HG03095 (cell line): ENCODE measurements at regions not wholly inside any gene's neighbourhood (a gene's known extent, or its start where the extent isn't known, plus 50 kb on each side); places are given as distances from the start of the nearest gene placed in this dataset.

ENCODE experiments used
- ATAC-seq: cut with Tn5 transposase; IDR thresholded peaks from one replicate; pipeline ENCODE4 v1.9.1; 2021; ENCODE audit warnings: moderate library complexity; ENCODE audit not compliant: unreplicated experiment

DNA sequence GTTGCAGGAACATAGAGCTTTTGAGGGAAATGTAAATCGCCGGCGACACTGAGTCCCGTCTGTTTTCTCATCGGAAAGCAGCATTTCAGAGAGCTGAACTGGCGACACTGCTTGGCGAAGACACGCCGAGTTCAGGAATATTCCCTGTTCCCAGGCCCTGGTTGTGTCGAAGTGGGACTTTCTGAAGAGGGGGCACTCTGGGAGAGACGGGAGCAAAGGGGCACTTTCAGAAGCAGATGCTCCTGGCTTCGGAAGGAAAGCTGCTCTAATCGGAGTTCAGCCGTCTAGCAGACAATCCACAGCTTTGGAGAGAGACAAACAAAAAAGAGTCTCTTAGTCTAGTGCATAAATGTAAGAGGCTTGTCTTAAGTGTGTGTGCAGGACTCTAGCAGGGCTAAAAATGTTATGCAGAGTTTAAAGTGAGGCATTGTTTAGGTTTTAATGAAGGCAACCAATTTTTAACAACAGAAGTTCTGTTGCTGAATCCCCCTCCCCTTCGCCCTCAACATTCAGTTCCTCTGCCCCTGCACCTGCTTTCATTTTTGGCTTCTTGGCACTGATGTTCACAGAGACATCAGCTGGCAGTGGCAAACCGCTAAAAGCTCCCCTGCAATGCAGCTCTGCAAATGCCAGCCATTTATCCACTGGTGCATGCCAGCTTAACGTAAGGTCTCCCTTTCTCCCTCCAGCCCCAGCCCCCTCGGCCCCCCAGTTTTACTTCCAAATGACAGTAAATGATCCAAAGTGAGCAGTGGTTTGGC is 289.5 kb upstream of the MPDZ start:
- ATAC-seq: no peak

DNA sequence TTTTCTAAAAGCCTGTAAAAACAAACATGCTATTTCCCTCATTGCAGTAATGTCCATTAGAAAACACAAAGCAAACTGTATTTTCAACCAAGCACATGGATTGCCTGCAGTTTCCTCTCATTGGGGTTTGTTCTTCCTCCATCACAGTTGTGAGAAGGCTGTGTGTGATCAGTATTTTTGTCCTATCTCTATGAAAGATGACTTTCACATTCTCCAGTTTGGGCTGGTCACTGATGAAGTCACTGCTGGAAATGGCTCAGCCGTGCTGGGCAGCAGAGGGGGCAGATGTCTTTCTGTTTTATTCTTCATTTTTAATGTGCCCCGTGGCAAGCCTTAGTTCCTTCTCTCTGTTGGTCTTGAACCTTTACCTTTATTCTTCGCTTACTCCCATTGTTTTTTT is 288.9 kb upstream of the MPDZ start:
- ATAC-seq: no peak

DNA sequence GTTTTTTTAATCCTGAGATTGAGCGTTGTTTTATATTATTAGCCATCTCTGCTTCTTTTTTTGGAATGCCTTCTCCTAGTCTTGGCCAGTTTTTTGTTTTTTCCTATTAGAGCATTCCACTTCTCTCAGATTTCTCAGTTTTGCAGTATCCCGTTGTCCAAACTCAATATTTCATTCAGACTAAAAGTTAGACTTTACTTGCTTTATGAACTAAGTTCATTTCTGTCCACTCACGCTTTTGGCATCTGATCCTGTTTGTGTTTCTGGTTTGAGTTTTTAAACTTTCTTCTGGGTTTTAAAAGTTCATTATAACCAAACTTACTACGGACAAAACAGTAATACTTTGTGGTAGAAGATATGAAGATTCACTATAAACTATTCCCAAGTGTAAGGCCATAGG is 288.3 kb upstream of the MPDZ start:
- no peak for ATAC-seq

DNA sequence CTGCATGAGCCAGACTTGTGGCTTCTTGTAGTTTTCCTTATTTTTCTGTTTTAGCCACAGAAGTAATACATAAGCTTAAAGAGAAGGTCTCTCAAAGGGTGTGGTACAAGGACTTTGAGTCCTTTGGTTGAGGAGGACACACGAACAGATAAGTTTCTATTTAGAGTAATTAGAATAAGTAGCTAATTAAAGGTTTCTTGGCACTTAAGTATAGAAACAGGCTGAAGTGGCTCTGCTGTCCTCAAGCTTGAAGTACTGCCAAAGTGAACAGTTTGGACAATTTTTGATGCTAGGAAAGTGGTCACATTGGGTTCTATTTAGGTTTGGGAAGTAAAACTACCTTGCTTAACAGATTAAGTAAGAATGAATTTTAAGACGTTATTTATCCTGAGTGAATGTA is 278.3 kb upstream of the MPDZ start:
- no peak for ATAC-seq

DNA sequence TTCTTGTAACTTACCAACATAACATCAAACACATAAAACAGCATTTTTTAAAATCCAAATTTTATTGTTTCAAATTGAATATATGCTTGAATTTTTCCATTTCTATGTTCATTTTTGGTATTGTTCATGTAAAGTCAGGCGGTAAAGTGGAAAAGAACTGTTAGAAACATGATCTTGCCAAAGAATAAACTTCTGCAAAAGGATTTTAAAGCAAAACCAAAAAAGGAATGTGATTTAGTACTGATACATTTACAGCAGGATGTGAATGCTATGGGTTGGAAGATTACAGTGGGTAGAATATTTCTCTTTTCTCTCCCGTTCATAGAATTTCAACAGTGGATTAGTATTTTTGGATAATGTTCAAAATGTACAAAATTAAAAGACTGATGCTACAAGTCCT is 277.2 kb upstream of the MPDZ start:
- ATAC-seq: no peak

DNA sequence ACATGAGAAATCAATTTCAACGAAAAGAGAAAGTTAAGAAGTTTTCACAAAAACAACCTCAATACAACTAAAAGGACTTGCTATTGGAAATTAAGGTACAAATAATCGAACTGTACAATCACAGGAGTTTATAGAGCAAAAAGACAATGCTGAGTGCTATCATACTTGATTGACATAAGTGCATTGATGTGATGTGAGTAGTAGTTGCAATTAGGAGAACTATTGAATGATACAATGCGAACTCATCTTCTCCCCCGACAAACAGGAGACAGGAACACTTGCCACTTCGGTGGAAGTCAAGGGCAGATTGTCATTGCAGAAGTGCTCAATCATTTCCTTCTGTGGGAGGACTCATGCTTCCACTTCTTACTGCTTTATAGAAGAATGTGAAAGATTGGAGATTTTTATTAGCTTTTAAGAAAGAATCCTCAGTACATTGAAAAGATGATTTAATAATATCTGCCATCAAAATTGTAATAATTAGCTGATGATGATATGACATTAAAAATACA is 276.6 kb upstream of the MPDZ start:
- no peak for ATAC-seq

DNA sequence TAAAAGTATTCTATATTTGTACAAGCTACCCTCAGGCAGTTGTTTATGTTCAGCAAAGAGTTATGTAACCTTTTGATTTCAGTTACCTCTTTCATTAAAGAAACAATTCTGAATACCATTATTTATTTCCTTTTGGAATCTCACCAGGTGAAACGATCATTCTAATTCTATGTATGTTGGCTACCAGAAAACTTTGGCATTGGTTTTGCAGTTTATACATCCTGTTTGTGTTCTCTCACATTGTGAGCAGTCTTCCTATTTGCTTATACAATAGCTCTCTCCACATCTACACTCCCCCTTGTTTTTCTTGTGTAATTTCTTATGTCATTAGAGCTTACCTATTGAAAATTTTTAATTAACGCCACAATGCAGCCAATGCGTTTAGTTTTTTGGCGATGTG is 276.0 kb upstream of the MPDZ start:
- ATAC-seq: no peak

DNA sequence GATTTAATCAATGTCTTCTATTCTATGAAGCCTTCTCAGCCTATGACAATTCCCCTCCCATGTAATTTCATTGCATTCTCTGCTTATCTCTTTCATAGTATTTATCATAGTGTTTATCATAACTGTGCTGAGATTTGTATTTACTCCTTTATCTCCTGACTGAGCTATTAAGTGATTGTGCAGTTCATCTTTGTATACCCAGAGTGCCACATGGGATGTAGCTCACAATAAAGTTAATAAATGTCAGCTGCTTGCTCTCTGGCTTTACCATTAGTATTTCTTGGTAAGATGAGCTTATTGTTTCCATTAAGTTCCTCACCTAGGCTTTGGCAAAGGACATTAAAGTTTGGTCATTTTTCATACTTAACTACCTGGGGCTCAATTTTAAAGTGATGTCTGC is 275.1 kb upstream of the MPDZ start:
- ATAC-seq: no peak

DNA sequence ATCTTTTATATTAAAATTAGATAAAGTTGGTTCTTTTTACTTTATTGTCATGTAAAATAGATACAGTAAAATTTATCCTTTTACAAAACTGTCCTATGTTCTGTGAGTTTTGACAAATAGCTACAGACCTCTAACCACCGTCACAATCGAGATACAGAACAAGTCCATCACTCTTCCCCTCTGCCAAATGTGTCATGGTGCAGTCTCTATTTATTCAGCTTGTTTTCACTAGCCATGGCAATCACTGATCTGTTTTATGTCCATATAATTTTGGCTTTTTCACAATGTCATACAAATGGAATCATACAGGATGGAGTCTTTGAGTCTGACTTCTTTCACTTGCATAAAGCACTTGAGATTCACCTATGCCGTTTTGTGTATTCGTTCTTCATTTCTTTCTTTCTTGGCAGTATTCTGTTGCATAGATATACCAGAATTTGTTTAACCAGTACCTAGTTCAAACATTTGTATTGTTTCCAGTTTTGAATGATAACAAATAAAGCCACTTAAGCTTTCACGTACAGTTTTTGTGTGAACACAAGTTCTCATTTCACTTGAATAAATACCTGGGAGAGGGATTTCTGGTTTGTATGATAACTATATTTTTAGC is 273.2 kb upstream of the MPDZ start:
- no peak for ATAC-seq

DNA sequence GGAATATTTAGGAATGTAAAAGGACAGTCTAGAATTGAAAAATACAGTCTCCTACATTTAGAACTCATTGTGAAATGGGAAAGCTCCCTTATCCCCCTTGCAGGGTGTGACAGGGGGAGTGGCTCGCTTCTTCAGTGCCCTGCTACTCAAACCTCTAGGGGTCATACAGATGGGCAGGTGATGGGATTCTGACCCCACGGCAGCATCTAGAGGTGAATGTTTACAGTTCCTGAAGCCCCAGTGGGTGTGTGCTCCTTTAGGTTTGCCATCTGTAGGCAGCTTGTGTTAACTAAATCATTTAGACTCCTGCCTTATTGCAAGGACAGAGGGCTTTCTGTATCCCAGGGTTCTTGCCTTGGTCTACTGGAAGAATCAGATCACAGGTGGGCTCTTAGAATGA is 271.0 kb upstream of the MPDZ start:
- no peak for ATAC-seq

DNA sequence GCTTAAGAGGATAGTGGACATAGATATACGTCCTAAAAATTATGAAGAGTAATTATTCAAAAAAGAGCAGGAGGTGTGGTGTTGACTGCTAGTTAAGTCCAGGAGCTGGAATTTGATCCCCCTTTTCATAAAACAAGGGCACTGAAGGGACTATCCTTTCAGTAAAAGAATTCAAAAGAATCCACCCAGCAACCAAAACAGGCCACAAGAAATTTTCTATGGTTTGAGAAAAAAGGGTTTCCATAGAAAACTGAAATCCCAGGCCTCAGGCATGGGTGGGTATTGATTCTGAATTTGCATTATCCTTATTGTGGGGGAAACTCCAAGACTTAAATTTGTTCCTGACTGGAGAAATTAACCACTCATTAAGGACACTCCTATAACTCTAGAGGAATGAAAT is 269.0 kb upstream of the MPDZ start:
- ATAC-seq: no peak

DNA sequence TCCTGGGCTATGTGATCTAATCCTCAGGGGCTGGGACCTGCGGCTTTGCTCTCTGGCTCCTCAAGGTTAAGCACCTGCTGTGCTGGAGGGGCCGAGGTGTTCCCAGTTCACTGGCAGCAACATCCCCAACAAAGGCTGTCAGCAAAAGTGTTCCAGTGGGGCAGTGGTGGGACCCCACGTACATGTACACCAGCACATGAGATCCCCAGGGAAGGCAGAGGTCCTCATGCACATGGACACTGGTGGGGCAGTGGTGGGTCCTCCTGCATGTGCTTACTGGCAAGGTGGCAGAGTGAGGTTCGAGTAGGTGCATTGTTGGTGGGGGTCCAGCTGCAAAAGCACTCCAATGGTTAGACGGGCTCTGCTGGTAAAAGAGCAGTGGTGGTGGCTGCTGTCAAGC is 255.6 kb upstream of the MPDZ start:
- no peak for ATAC-seq

DNA sequence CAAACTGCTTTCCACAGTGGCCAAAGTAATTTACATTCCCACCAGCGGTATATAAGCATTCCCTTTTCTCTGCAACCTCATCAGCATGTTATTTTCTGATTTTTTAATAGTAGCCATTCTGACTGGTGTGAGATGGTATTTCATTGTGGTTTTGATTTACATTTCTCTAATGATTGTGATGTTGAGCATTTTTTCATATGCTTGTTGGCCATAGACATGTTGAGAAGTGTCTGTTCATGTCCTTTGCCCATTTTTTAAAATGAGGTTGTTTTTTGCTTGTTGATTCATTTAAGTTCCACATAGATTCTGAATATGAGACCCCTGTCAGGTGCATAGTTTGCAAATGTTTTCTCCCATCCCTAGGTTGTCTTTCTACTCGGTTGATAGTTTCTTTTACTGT is 254.5 kb upstream of the MPDZ start:
- ATAC-seq: no peak

DNA sequence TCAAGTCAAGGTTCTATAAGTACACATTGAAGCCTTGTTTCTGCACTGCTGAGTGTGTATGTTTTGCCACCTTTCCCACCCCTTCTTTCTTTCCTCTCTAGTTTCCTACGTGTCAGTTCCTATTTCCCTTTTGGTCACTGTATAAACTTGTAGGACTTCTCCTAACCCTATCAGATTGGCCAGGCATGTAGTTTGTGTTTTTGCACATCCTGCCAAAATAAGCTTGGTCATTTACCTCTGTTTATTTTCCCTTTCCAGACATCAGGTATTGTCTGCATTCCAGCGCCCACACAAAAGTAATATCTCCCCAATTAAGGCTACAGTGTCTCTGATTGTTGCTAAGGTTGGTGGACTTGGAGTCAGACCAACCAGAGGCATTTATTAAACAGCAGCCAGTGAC is 252.9 kb upstream of the MPDZ start:
- no peak for ATAC-seq

DNA sequence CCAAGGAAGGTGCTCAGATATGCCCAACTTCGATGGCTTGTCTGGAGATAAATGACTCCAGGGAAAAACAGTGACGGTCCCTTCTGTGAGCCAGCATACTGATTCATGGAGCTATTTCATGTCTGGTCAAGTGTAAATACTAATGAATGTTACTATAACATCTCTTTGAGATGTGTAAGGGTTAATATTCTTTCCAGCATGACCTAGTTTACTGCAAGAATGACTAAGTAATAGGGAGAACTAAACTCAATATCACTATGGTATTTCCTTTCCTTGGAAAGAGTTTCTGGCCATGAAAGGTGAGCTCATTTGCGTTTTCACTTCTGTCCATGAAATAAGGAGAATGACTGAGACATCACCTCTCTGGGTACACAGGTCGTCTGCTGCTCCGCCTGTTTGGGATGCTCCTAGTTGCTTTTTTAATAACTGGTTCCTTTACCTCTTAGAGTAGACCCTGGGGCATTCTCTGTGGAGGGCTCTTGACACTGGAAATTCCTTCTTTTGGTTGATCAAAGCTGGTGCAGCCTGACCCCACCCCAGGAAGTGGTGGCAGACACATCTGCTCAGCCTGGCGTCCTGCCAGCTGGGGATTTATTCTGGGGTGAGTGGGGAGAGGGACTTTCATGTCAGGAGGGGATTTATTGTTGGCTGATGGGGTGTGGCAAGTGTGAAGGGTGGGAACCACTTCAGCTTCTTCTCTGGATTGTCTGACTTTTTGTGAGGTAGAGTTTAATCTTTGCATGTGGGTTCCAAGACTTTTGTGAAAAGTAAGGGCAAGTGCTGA is 250.0 kb upstream of the MPDZ start:
- ATAC-seq: no peak

DNA sequence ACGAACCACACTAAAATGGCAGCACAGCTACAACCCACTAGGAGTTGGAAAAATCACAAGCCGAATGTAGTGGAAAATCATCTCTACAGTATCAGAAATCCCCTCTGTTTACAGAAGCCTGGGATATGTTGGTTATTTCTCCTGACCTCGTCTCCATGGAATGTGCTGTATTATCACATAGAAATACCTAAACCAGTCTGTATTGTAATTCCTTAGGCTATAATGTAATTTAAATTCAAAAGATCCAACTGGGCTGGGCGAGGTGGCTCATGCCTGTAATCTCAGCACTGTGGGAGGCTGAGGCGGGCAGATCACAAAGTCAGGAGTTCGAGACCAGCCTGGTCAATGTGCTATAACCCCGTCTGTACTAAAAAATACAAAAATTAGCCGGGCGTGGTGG is 244.8 kb upstream of the MPDZ start:
- no peak for ATAC-seq

DNA sequence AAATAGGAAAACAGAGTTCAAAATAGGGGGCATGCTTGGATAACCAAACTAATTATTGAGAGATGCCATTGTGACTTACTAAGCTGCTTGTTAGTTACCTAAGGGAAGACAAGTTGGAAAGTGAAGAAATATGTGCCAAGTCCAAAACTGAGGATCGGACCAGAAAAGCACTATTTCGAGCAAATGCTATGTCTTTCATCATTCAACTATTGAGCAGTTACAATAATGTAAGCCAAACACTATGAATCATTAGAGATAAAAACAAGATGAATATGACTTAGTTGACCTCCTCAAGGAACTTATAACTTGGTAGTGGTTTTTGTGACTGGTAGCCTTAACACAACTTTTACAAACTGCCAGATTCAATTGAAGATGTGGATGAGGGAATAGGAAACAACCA is 240.6 kb upstream of the MPDZ start:
- ATAC-seq: no peak

DNA sequence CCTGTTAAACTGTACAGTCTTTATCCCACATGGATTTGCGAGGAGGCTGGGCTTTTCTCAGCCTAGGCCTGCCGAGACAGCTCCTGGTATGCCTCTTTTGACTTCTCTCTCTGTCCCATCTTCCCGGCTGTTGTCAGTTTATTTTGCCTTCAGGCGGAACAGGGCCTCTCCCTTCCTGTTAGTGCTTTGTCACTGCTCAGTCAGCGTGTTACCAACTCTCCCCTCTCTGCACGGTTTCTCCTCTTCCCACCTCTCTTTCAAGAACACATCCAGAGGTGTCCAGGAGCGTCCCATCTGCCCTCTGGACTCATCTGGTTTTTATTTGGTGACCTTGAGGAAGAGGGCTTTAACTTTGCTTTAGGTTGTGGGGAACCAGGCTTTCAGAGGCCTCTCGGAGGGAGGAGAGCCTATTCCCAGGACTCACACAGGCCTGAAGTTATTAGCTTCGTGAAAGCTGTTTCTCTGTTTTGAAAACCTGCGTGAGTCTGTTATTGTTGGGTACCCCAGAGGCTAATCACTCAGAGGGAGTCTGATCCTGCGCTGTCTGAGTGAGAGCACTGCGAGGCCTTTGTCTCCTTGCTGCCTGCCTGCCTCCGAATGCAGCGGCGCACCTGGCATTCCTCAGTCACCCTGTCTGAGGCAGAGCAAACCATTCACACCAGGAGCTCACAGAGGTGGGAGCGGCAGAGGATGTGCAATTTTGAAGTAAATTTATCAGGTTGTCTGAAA is 234.4 kb upstream of the MPDZ start:
- no peak for ATAC-seq

DNA sequence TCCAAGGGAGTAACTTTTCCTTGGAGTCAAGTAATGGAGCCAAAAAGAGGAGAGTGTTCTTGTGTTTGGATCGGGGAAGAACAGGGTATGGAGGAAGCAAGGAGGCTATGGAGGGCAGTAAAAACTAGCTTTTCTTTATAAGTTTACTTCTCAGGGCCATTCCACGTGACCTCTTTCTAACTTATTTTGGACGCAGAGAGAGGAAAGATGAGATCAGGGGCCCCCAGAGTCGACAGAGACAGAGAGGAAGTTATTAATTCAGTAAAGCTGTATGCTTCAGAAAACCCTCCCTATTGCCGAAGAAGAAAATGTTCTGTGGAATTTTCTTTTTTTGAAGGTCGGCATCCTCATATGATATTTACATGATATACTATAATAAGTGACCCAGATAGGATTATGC is 233.8 kb upstream of the MPDZ start:
- no peak for ATAC-seq

DNA sequence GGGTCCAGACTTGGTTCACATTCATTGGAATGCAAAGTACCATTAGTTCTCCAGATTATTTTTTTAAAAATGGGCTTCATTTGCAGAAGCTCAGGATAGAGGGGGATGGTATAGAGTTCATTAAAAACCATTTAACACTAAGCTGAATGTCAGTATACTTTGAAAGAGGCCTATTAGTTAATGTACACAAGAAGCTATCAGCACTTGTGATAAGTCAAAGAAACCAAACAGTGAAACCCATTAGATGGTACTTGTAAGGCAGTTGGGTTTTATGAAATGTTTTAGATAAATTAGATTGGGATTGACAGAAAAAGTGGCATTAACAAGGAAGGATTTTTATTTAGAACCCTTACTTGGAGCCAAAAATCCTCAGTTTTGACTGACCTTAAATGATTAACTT is 229.2 kb upstream of the MPDZ start:
- ATAC-seq: no peak

DNA sequence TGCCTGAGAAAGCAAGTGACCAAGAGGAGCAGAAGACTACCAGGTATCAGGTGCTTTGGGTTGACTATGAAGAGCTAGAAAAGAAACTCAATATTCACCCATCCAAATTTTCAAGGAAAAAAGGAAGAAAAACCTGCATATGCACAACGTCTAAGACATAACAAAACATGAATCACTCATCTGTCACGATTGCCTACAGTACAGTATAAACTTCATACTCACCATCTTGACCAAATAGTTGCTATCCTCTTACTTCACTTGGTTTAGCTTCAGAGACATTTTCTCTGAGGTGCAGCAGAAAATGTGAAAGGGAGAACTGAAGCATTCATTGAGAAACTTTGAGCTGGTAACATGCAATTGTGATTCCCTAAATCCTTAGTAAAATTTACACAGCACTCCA is 228.6 kb upstream of the MPDZ start:
- no peak for ATAC-seq
